Loucy (cell line): ENCODE measurements at regions not wholly inside any gene's neighbourhood (a gene's known extent, or its start where the extent isn't known, plus 50 kb on each side); places are given as distances from the start of the nearest gene placed in this dataset.

Experiments used
- H2AFZ ChIP-seq: fragments of 200-600 bp; sonication (generic); 2 replicates; pipeline ENCODE4 v1.6.0; 2016; ENCODE audit warnings: antibody characterized with exemption, mild to moderate bottlenecking, low read length, moderate library complexity
- H3F3A ChIP-seq: fragments of 200-600 bp; 2 replicates; pipeline ENCODE4 v1.6.0; 2016; ENCODE audit warnings: antibody characterized with exemption, low read depth, mild to moderate bottlenecking
- H3K27me3 ChIP-seq: fragments of 200-600 bp; sonication (generic); 2 replicates; pipeline ENCODE4 v1.6.1; 2014; ENCODE audit warnings: low read length, mild to moderate bottlenecking; ENCODE audit not compliant: insufficient read depth, poor library complexity, severe bottlenecking
- H3K36me3 ChIP-seq: fragments of 200-600 bp; sonication (generic); 2 replicates; pipeline ENCODE4 v1.6.1; 2016; ENCODE audit warnings: low read length; ENCODE audit not compliant: insufficient read depth
- H3K4me1 ChIP-seq: fragments of 200-600 bp; sonication (generic); 2 replicates; pipeline ENCODE4 v1.5.1; 2014; ENCODE audit warnings: low read length, mild to moderate bottlenecking; ENCODE audit not compliant: insufficient read depth, poor library complexity, severe bottlenecking
- H3K4me2 ChIP-seq: fragments of 200-600 bp; sonication (generic); 2 replicates; pipeline ENCODE4 v1.6.0; 2014; ENCODE audit warnings: antibody characterized with exemption, low read length, low read depth, mild to moderate bottlenecking; ENCODE audit not compliant: poor library complexity, severe bottlenecking
- H3K4me3 ChIP-seq: fragments of 200-600 bp; sonication (generic); 2 replicates; pipeline ENCODE4 v1.5.1; 2014; ENCODE audit warnings: low read length, mild to moderate bottlenecking, mixed read lengths; ENCODE audit not compliant: poor library complexity, severe bottlenecking
- H3K79me2 ChIP-seq: fragments of 200-600 bp; sonication (generic); 2 replicates; pipeline ENCODE4 v1.6.1; 2014; ENCODE audit warnings: low read length; ENCODE audit not compliant: insufficient read depth
- H3K9ac ChIP-seq: fragments of 200-600 bp; sonication (generic); 2 replicates; pipeline ENCODE4 v1.6.0; 2014; ENCODE audit warnings: mild to moderate bottlenecking, low read depth, low read length, moderate library complexity; ENCODE audit not compliant: poor library complexity, severe bottlenecking
- H3K9me2 ChIP-seq: fragments of 200-600 bp; sonication (generic); replicated peaks from 2 replicates; pipeline ENCODE4 v1.6.1; 2016; ENCODE audit warnings: low read depth, low read length, mixed read lengths
- H3K9me3 ChIP-seq: fragments of 200-600 bp; sonication (generic); 2 replicates; pipeline ENCODE4 v1.6.1; 2014; ENCODE audit warnings: mild to moderate bottlenecking, antibody characterized with exemption, low read length, low read depth; ENCODE audit not compliant: insufficient read depth
- H4K20me1 ChIP-seq: fragments of 200-600 bp; sonication (generic); 2 replicates; pipeline ENCODE4 v1.6.0; 2014; ENCODE audit warnings: antibody characterized with exemption, low read length, mild to moderate bottlenecking; ENCODE audit not compliant: insufficient read depth, poor library complexity, severe bottlenecking
- CTCF ChIP-seq: fragments of 200-600 bp; sonication (generic); conservative IDR thresholded peaks from 2 replicates; pipeline ENCODE4 v1.5.1; 2014; ENCODE audit warnings: mild to moderate bottlenecking, antibody characterized with exemption, low read length
- EZH2phosphoT487 ChIP-seq: fragments of 200-600 bp; IDR thresholded peaks from 2 replicates; pipeline ENCODE4 v1.6.1; 2018; ENCODE audit warnings: antibody characterized with exemption, mild to moderate bottlenecking, moderate library complexity, borderline replicate concordance

GRCh38 chr6:9405825-9406224 lies 970.5 kb upstream of the SLC35B3 start:
- H3K4me2 ChIP-seq: no peak overlapping the region

GRCh38 chr6:9405369-9405768 lies 970.0 kb upstream of the SLC35B3 start:
- Histone ChIP-seq H2AFZ (no peak overlapping the region), H3K27me3 (no peaks in the 10 kb centered on the region), H3K9me3 (no peaks in the 10 kb centered on the region), H3K4me2 (no peak overlapping the region), H3F3A (no peaks in the 10 kb centered on the region), H3K36me3 (no peaks in the 10 kb centered on the region), H3K9me2 (no peaks in the 10 kb centered on the region), H3K9ac (no peak overlapping the region), H3K4me3 (no peak overlapping the region), H4K20me1 (no peaks in the 10 kb centered on the region), H3K79me2 (no peaks in the 10 kb centered on the region), H3K4me1 (no peaks in the 10 kb centered on the region)
- no peak for TF ChIP-seq CTCF
- no peak for TF ChIP-seq EZH2phosphoT487

More at GRCh38 chr6:9405825-9406224, 970.5 kb upstream of the SLC35B3 start:
- no peak for TF ChIP-seq CTCF
- no peak for TF ChIP-seq EZH2phosphoT487
- no peaks in the 10 kb centered on the region for H3K36me3 ChIP-seq
- H3F3A ChIP-seq: no peaks in the 10 kb centered on the region
- no peaks in the 10 kb centered on the region for H3K9me3 ChIP-seq
- no peaks in the 10 kb centered on the region for H3K27me3 ChIP-seq
- H3K4me3 ChIP-seq: no peak overlapping the region
- H3K9ac ChIP-seq: no peak overlapping the region
- no peaks in the 10 kb centered on the region for H4K20me1 ChIP-seq
- no peaks in the 10 kb centered on the region for H3K79me2 ChIP-seq
- H2AFZ ChIP-seq: no peak overlapping the region
- no peaks in the 10 kb centered on the region for H3K9me2 ChIP-seq
- H3K4me1 ChIP-seq: no peaks in the 10 kb centered on the region

GRCh38 chr6:9404351-9405146 lies 969.2 kb upstream of the SLC35B3 start:
- Histone ChIP-seq H3K79me2 (no peaks in the 10 kb centered on the region), H3K9me3 (no peaks in the 10 kb centered on the region), H2AFZ (no peak overlapping the region), H3F3A (no peaks in the 10 kb centered on the region), H3K36me3 (no peaks in the 10 kb centered on the region), H3K4me1 (no peaks in the 10 kb centered on the region), H3K27me3 (no peaks in the 10 kb centered on the region), H3K4me3 (no peak overlapping the region), H3K9ac (no peak overlapping the region), H4K20me1 (no peaks in the 10 kb centered on the region), H3K9me2 (no peaks in the 10 kb centered on the region), H3K4me2 (no peak overlapping the region)
- TF ChIP-seq EZH2phosphoT487: no peak
- TF ChIP-seq CTCF: no peak
